Body of pancreas (tissue), 4 donors: ENCODE measurements at regions not wholly inside any gene's neighbourhood (a gene's known extent, or its start where the extent isn't known, plus 50 kb on each side); places are given as distances from the start of the nearest gene placed in this dataset.

Experiments used
- ATAC-seq: fragments of 150-250 bp; one replicate; pipeline ENCODE4 v1.9.1; 2016
- DNase-seq, 4 donors: peaks; one replicate each; pipeline ENCODE4 v3.0.0-alpha.2; 2019
- H3K27ac ChIP-seq, 4 donors: fragments of 200-600 bp; sonication (generic); 1 replicate in 3 of 4; 2 replicates in 1 of 4; pipeline versions ENCODE4 v1.5.1 to v1.6.1; 2016 to 2019; ENCODE audit warnings: mild to moderate bottlenecking in 1 of 4, mixed read lengths in 1 of 4, moderate library complexity in 1 of 4
- H3K27me3 ChIP-seq, 2 donors: fragments of 200-600 bp; sonication (generic); one replicate each; pipeline ENCODE4 v1.6.0; 2016; ENCODE audit warnings: mild to moderate bottlenecking in 1 of 2
- H3K36me3 ChIP-seq, 2 donors: fragments of 200-600 bp; sonication (generic); replicated peaks in 1 of 2; 2 replicates each; pipeline ENCODE4 v1.5.1; 2016; ENCODE audit warnings: low read depth in 2 of 2; ENCODE audit not compliant: insufficient read depth in 1 of 2
- H3K4me1 ChIP-seq: fragments of 200-600 bp; sonication (generic); one replicate; pipeline ENCODE4 v1.6.0; 2016
- H3K4me3 ChIP-seq, 2 donors: fragments of 200-600 bp; sonication (generic); 1 replicate in 1 of 2; 2 replicates in 1 of 2; pipeline ENCODE4 v1.5.1; 2016 to 2019
- H3K9me3 ChIP-seq, 3 donors: fragments of 200-600 bp; sonication (generic); 1 replicate in 2 of 3; 2 replicates in 1 of 3; pipeline ENCODE4 v1.5.1; 2016
- CTCF ChIP-seq, 7 experiments: fragments of 450-650 bp in 4 of 7; fragments of 200-600 bp in 3 of 7; sonication (generic) in 3 of 7; IDR thresholded peaks; one replicate each; pipeline ENCODE4 v1.5.1; 2016 to 2019; ENCODE audit warnings: antibody characterized with exemption in 7 of 7
- POLR2A ChIP-seq, 3 donors: fragments of 450-650 bp; IDR thresholded peaks; one replicate each; pipeline ENCODE4 v1.6.1; 2016; ENCODE audit warnings: antibody characterized with exemption in 3 of 3, mild to moderate bottlenecking in 2 of 3
- WGBS, 2 donors: methylation state at CpG; one replicate each; pipeline ENCODE4 v1.1.5; 2017; 5-methylcytosine and 5-hydroxymethylcytosine counted together
- intact Hi-C: fragments of 100-400 bp; cut with DNase I; formaldehyde crosslinking; loops from one replicate; pipeline ENCODE4 v1.15.1; 2023

GRCh38 chr9:75210215-75210614 is 121.9 kb downstream of the OSTF1 start:
- no peak overlapping the region for H3K27ac ChIP-seq
- H3K4me1 ChIP-seq: no peaks in the 10 kb centered on the region
- ATAC-seq (no peak), DNase-seq (no peak)
- no peak overlapping the region for H3K4me3 ChIP-seq
- H3K36me3 ChIP-seq: no peaks in the 10 kb centered on the region
- no peaks in the 10 kb centered on the region for H3K27me3 ChIP-seq
- no peaks in the 10 kb centered on the region for H3K9me3 ChIP-seq
- WGBS, 2 donors: 50 to 52% methylated on average over 3 of the region's 3 CpGs
- TF ChIP-seq POLR2A (IDR thresholded peaks at IDR 0.05) (no peak), CTCF (IDR thresholded peaks at IDR 0.05) (no peak)
- intact Hi-C loops: no loop called here

- intact Hi-C loops: no loop called here
- no peak overlapping the region for H3K4me3 ChIP-seq
- H3K36me3 ChIP-seq: no peaks in the 10 kb centered on the region
- H3K27me3 ChIP-seq: no peaks in the 10 kb centered on the region
- H3K9me3 ChIP-seq: no peaks in the 10 kb centered on the region
- DNase-seq: no peak
- no peaks in the 10 kb centered on the region for H3K4me1 ChIP-seq
- no peak overlapping the region for H3K27ac ChIP-seq
- no peak for ATAC-seq
- WGBS, 2 donors: 60 to 73% methylated on average over 3 of the region's 3 CpGs
- TF ChIP-seq POLR2A (IDR thresholded peaks at IDR 0.05) (no peak), CTCF (IDR thresholded peaks at IDR 0.05) (no peak)
Observed at GRCh38 chr9:75213765-75214164, 125.5 kb downstream of the OSTF1 start.

GRCh38 chr9:75226403-75227139 is 138.3 kb downstream of the OSTF1 start:
- WGBS, 2 donors: 75 to 78% methylated on average over 2 of the region's 2 CpGs
- H3K27ac ChIP-seq: no peak overlapping the region
- no peak for TF ChIP-seq POLR2A (IDR thresholded peaks at IDR 0.05)
- TF ChIP-seq CTCF (IDR thresholded peaks at IDR 0.05): no peak
- no peaks in the 10 kb centered on the region for H3K27me3 ChIP-seq
- DNase-seq (no peak), ATAC-seq (no peak)
- H3K4me1 ChIP-seq: peaks cover 26% of the 10 kb centered on the region
- no peak overlapping the region for H3K4me3 ChIP-seq
- peaks cover 0 to 7% (median 0%) of the 10 kb centered on the region in 3 donors for H3K9me3 ChIP-seq
- intact Hi-C loops: no loop called here
- no peaks in the 10 kb centered on the region for H3K36me3 ChIP-seq

- Histone ChIP-seq H3K4me1 (peaks cover 26% of the 10 kb centered on the region), H3K27me3 (no peaks in the 10 kb centered on the region), H3K4me3 (no peak overlapping the region), H3K9me3 (peaks cover 0 to 7% (median 0%) of the 10 kb centered on the region in 3 donors), H3K36me3 (no peaks in the 10 kb centered on the region), H3K27ac (peak overlapping the region in 2 of 4 donors; percentile 61 to 89)
- DNase-seq (no peak), ATAC-seq (no peak)
- intact Hi-C loops: no loop called here
- 70 to 72% methylated on average over 3 of the region's 3 CpGs for whole genome bisulfite sequencing, 2 donors
- TF ChIP-seq CTCF (IDR thresholded peaks at IDR 0.05): no peak
- no peak for TF ChIP-seq POLR2A (IDR thresholded peaks at IDR 0.05)
Observed at GRCh38 chr9:75228893-75229292, 140.6 kb downstream of the OSTF1 start.
